Gastrocnemius medialis (tissue), 4 donors: ENCODE measurements at regions not wholly inside any gene's neighbourhood (a gene's known extent, or its start where the extent isn't known, plus 50 kb on each side); places are given as distances from the start of the nearest gene placed in this dataset.

Source experiments
- ATAC-seq, 2 donors: fragments of 150-250 bp; one replicate each; pipeline ENCODE4 v1.9.1; 2016
- DNase-seq, 2 donors: peaks; one replicate each; pipeline ENCODE4 v3.0.0-alpha.2; 2019
- H3K27ac ChIP-seq, 4 donors: fragments of 200-600 bp; sonication (generic); 1 replicate in 1 of 4; 2 replicates in 3 of 4; pipeline ENCODE4 v1.5.1; 2016 to 2018; ENCODE audit warnings: mild to moderate bottlenecking in 2 of 4, moderate library complexity in 1 of 4
- H3K27me3 ChIP-seq, 3 donors: fragments of 200-600 bp; sonication (generic) in 2 of 3; 1 replicate in 1 of 3; 2 replicates in 2 of 3; pipeline versions ENCODE4 v1.5.1 to v1.6.0; 2016 to 2019; ENCODE audit warnings: mild to moderate bottlenecking in 1 of 3, moderate library complexity in 1 of 3
- H3K36me3 ChIP-seq, 2 donors: fragments of 200-600 bp; sonication (generic) in 1 of 2; one replicate each; pipeline ENCODE4 v1.5.1; 2017 to 2018
- H3K4me1 ChIP-seq, 2 donors: fragments of 200-600 bp; sonication (generic) in 1 of 2; one replicate each; pipeline ENCODE4 v1.5.1; 2016 to 2017; ENCODE audit warnings: mild to moderate bottlenecking in 2 of 2
- H3K4me3 ChIP-seq, 4 donors: fragments of 200-600 bp; sonication (generic) in 3 of 4; 1 replicate in 1 of 4; 2 replicates in 3 of 4; pipeline ENCODE4 v1.5.1; 2016 to 2019; ENCODE audit warnings: mild to moderate bottlenecking in 2 of 4
- H3K9me3 ChIP-seq, 3 donors: fragments of 200-600 bp; sonication (generic) in 2 of 3; 1 replicate in 1 of 3; 2 replicates in 2 of 3; pipeline ENCODE4 v1.5.1; 2016 to 2019
- CTCF ChIP-seq, 5 experiments: fragments of 450-650 bp in 3 of 5; fragments of 200-600 bp in 2 of 5; sonication (generic) in 2 of 5; IDR thresholded peaks in 4 of 5; conservative IDR thresholded peaks in 1 of 5; 1 replicate in 4 of 5; 2 replicates in 1 of 5; pipeline ENCODE4 v1.5.1; 2016 to 2019; ENCODE audit warnings: antibody characterized with exemption in 5 of 5, mild to moderate bottlenecking in 3 of 5, moderate library complexity in 3 of 5
- POLR2A ChIP-seq, 2 donors: fragments of 450-650 bp; IDR thresholded peaks; one replicate each; pipeline ENCODE4 v1.6.1; 2017; ENCODE audit warnings: antibody characterized with exemption in 2 of 2, mild to moderate bottlenecking in 2 of 2, moderate library complexity in 2 of 2
- in situ Hi-C, 4 donors: fragments of 200-750 bp; cut with MboI; loops; one replicate each; pipeline versions ENCODE4 v1.15.0 to v1.8.0; 2017; ENCODE audit warnings: low sequenced_read_pairs in 4 of 4
- intact Hi-C: fragments of 100-400 bp; cut with DNase I; formaldehyde crosslinking; loops from one replicate; pipeline ENCODE4 v1.15.1; 2023; ENCODE audit warnings: low total_unique reads

- in situ Hi-C loops: no loop called here
These were observed 170.6 kb downstream of the RBFOX3 start for GRCh38 chr17:79440251-79440650.

GRCh38 chr17:79439493-79439892, 171.4 kb downstream of the RBFOX3 start:
- in situ Hi-C loops (no loop called here), intact Hi-C loops (no loop called here)
- Histone ChIP-seq H3K27me3 (peaks cover 7 to 24% (median 18%) of the 10 kb centered on the region in 3 donors), H3K4me1 (no peaks in the 10 kb centered on the region), H3K36me3 (no peaks in the 10 kb centered on the region), H3K4me3 (no peak overlapping the region), H3K27ac (no peak overlapping the region), H3K9me3 (no peaks in the 10 kb centered on the region)
- ATAC-seq: no peak
- no peak for DNase-seq
- TF ChIP-seq CTCF (IDR thresholded peaks at IDR 0.05 in 4 of 5, conservative IDR thresholded peaks at IDR 0.05 in 1 of 5) (no peak), POLR2A (IDR thresholded peaks at IDR 0.05) (no peak)

More at GRCh38 chr17:79440251-79440650, 170.6 kb downstream of the RBFOX3 start:
- peaks cover 7 to 26% (median 16%) of the 10 kb centered on the region in 3 donors for H3K27me3 ChIP-seq
- H3K27ac ChIP-seq: no peak overlapping the region
- H3K9me3 ChIP-seq: no peaks in the 10 kb centered on the region
- TF ChIP-seq CTCF (IDR thresholded peaks at IDR 0.05 in 4 of 5, conservative IDR thresholded peaks at IDR 0.05 in 1 of 5) (no peak), POLR2A (IDR thresholded peaks at IDR 0.05) (no peak)
- H3K4me3 ChIP-seq: no peak overlapping the region
- ATAC-seq: no peak
- H3K4me1 ChIP-seq: no peaks in the 10 kb centered on the region
- no peak for DNase-seq
- intact Hi-C loops: no loop called here
- no peaks in the 10 kb centered on the region for H3K36me3 ChIP-seq

GRCh38 chr17:79438546-79439334, 172.1 kb downstream of the RBFOX3 start:
- Histone ChIP-seq H3K9me3 (no peaks in the 10 kb centered on the region), H3K27ac (no peak overlapping the region), H3K36me3 (no peaks in the 10 kb centered on the region), H3K4me1 (no peaks in the 10 kb centered on the region), H3K27me3 (peaks cover 13 to 31% (median 24%) of the 10 kb centered on the region in 3 donors), H3K4me3 (no peak overlapping the region)
- no peak for DNase-seq
- ATAC-seq: no peak
- in situ Hi-C loops: no loop called here
- intact Hi-C loops: no loop called here
- TF ChIP-seq POLR2A (IDR thresholded peaks at IDR 0.05) (no peak), CTCF (IDR thresholded peaks at IDR 0.05 in 4 of 5, conservative IDR thresholded peaks at IDR 0.05 in 1 of 5) (no peak)

- Histone ChIP-seq H3K4me3 (no peak overlapping the region), H3K36me3 (no peaks in the 10 kb centered on the region), H3K27me3 (peaks cover 19 to 32% (median 25%) of the 10 kb centered on the region in 3 donors), H3K9me3 (no peaks in the 10 kb centered on the region), H3K4me1 (no peaks in the 10 kb centered on the region), H3K27ac (no peak overlapping the region)
- in situ Hi-C loops: no loop called here
- intact Hi-C loops: no loop called here
- ATAC-seq (no peak), DNase-seq (no peak)
- TF ChIP-seq CTCF (IDR thresholded peaks at IDR 0.05 in 4 of 5, conservative IDR thresholded peaks at IDR 0.05 in 1 of 5) (no peak), POLR2A (IDR thresholded peaks at IDR 0.05) (no peak)
These were observed 172.8 kb downstream of the RBFOX3 start for GRCh38 chr17:79438058-79438457.
